ENCODE measurements at regions not wholly inside any gene's neighbourhood (a gene's known extent, or its start where the extent isn't known, plus 50 kb on each side); places are given as distances from the start of the nearest gene placed in this dataset.

- TF ChIP-seq CREB1 (IDR thresholded peaks at IDR 0.05; ENCODE audit: low read depth), result no peak
- TF ChIP-seq CEBPB (IDR thresholded peaks at IDR 0.05), result no peak
- TF ChIP-seq TAF1 (IDR thresholded peaks at IDR 0.05; ENCODE audit: low read depth), result no peak
- TF ChIP-seq YY1 (IDR thresholded peaks at IDR 0.05; ENCODE audit: low read depth), result no peak
- TF ChIP-seq TEAD4 (IDR thresholded peaks at IDR 0.05), result no peak
These were observed 133.5 kb upstream of the NUDT6 start for GRCh38 chr4:123055943-123056342.
